ENCODE measurements at regions not wholly inside any gene's neighbourhood (a gene's known extent, or its start where the extent isn't known, plus 50 kb on each side); places are given as distances from the start of the nearest gene placed in this dataset.

GRCh38 chr4:19575924-19576323, 675.8 kb upstream of the SLIT2 start:
- no peak overlapping the region for H3K27ac ChIP-seq
- no peak overlapping the region for H2AFZ ChIP-seq
- ChIA-PET CTCF (no interaction called here), POLR2A (ENCODE audit: unreplicated experiment) (no interaction called here)
- no peaks in the 10 kb centered on the region for H3K79me2 ChIP-seq (ENCODE audit: low read depth)
- intact Hi-C loops (cut with micrococcal nuclease; ENCODE audit: unreplicated experiment), result no loop called here
- no peaks in the 10 kb centered on the region for H3K4me1 ChIP-seq (replicated peaks; ENCODE audit: insufficient read depth)
- no peak for TF ChIP-seq CTCF (conservative IDR thresholded peaks at IDR 0.05)
- TF ChIP-seq EZH2 (IDR thresholded peaks at IDR 0.05; ENCODE audit: low read depth), result no peak
- H4K20me1 ChIP-seq (ENCODE audit: insufficient read depth), result no peaks in the 10 kb centered on the region
- H3K9me3 ChIP-seq (ENCODE audit: insufficient read depth, low read depth), result no peaks in the 10 kb centered on the region
- no peaks in the 10 kb centered on the region for H3F3A ChIP-seq (ENCODE audit: insufficient read depth, low read depth)
- no peaks in the 10 kb centered on the region for H3K36me3 ChIP-seq (ENCODE audit: low read depth)
- no peaks in the 10 kb centered on the region for H3K9me2 ChIP-seq (ENCODE audit: insufficient read depth)
- no peak for DNase-seq
- no peaks in the 10 kb centered on the region for H3K27me3 ChIP-seq (ENCODE audit: insufficient read depth, low read depth)
- no peak overlapping the region for H3K4me3 ChIP-seq
- no TSS peak for BruUV-seq (replicated peaks)
- no peak overlapping the region for H3K4me2 ChIP-seq

GRCh38 chr4:19566041-19566440, 685.7 kb upstream of the SLIT2 start:
- intact Hi-C loops (cut with micrococcal nuclease; ENCODE audit: unreplicated experiment), result no loop called here
- DNase-seq, result no peak
- no peaks in the 10 kb centered on the region for H3F3A ChIP-seq (ENCODE audit: insufficient read depth, low read depth)
- no peak overlapping the region for H2AFZ ChIP-seq
- no TSS peak for BruUV-seq (replicated peaks)
- TF ChIP-seq CTCF (conservative IDR thresholded peaks at IDR 0.05) (no peak), EZH2 (IDR thresholded peaks at IDR 0.05; ENCODE audit: low read depth) (no peak)
- H3K36me3 ChIP-seq (ENCODE audit: low read depth), result no peaks in the 10 kb centered on the region
- H3K27me3 ChIP-seq (ENCODE audit: insufficient read depth, low read depth), result no peaks in the 10 kb centered on the region
- ChIA-PET CTCF (no interaction called here), POLR2A (ENCODE audit: unreplicated experiment) (no interaction called here)
- H4K20me1 ChIP-seq (ENCODE audit: insufficient read depth), result no peaks in the 10 kb centered on the region
- H3K9me3 ChIP-seq (ENCODE audit: insufficient read depth, low read depth), result no peaks in the 10 kb centered on the region
- no peaks in the 10 kb centered on the region for H3K79me2 ChIP-seq (ENCODE audit: low read depth)
- H3K4me2 ChIP-seq, result no peak overlapping the region
- H3K27ac ChIP-seq, result no peak overlapping the region
- no peaks in the 10 kb centered on the region for H3K4me1 ChIP-seq (replicated peaks; ENCODE audit: insufficient read depth)
- no peak overlapping the region for H3K4me3 ChIP-seq
- no peaks in the 10 kb centered on the region for H3K9me2 ChIP-seq (ENCODE audit: insufficient read depth)

- no peak overlapping the region for H2AFZ ChIP-seq
- H3F3A ChIP-seq (ENCODE audit: insufficient read depth, low read depth), result no peaks in the 10 kb centered on the region
- H3K4me2 ChIP-seq, result no peak overlapping the region
- no peak for TF ChIP-seq EZH2 (IDR thresholded peaks at IDR 0.05; ENCODE audit: low read depth)
- no peak for TF ChIP-seq CTCF (conservative IDR thresholded peaks at IDR 0.05)
- no peaks in the 10 kb centered on the region for H3K36me3 ChIP-seq (ENCODE audit: low read depth)
- ChIA-PET CTCF (no interaction called here), POLR2A (ENCODE audit: unreplicated experiment) (no interaction called here)
- intact Hi-C loops (cut with micrococcal nuclease; ENCODE audit: unreplicated experiment), result no loop called here
- no TSS peak for BruUV-seq (replicated peaks)
- no peaks in the 10 kb centered on the region for H3K79me2 ChIP-seq (ENCODE audit: low read depth)
- no peak for DNase-seq
- no peaks in the 10 kb centered on the region for H4K20me1 ChIP-seq (ENCODE audit: insufficient read depth)
- no peak overlapping the region for H3K4me3 ChIP-seq
- no peak overlapping the region for H3K27ac ChIP-seq
- no peaks in the 10 kb centered on the region for H3K9me2 ChIP-seq (ENCODE audit: insufficient read depth)
- H3K27me3 ChIP-seq (ENCODE audit: insufficient read depth, low read depth), result no peaks in the 10 kb centered on the region
- H3K4me1 ChIP-seq (replicated peaks; ENCODE audit: insufficient read depth), result no peaks in the 10 kb centered on the region
- no peaks in the 10 kb centered on the region for H3K9me3 ChIP-seq (ENCODE audit: insufficient read depth, low read depth)
Measured at GRCh38 chr4:19562456-19562855, 689.2 kb upstream of the SLIT2 start.

All from PC-9 (cell line).